Breast epithelium (tissue), 4 donors: ENCODE measurements at regions not wholly inside any gene's neighbourhood (a gene's known extent, or its start where the extent isn't known, plus 50 kb on each side); places are given as distances from the start of the nearest gene placed in this dataset.

Experiments used
- DNase-seq, 2 donors: peaks; one replicate each; pipeline ENCODE4 v3.0.0-alpha.2; 2019; ENCODE audit warnings: low spot score in 2 of 2
- H3K27ac ChIP-seq, 2 donors: fragments of 200-600 bp; sonication (generic) in 1 of 2; one replicate each; pipeline ENCODE4 v1.5.1; 2016 to 2019; ENCODE audit warnings: mild to moderate bottlenecking in 1 of 2
- H3K27me3 ChIP-seq, 2 donors: fragments of 200-600 bp; sonication (generic) in 1 of 2; one replicate each; pipeline versions ENCODE4 v1.5.1 to v1.6.0; 2017 to 2019; ENCODE audit warnings: control low read depth in 1 of 2, mild to moderate bottlenecking in 1 of 2
- H3K36me3 ChIP-seq: fragments of 200-600 bp; one replicate; pipeline ENCODE4 v1.5.1; 2019
- H3K4me1 ChIP-seq, 2 donors: fragments of 200-600 bp; sonication (generic); one replicate each; pipeline ENCODE4 v1.5.1; 2016 to 2019; ENCODE audit warnings: control low read depth in 1 of 2
- H3K4me3 ChIP-seq, 3 donors: fragments of 200-600 bp; sonication (generic); 1 replicate in 2 of 3; 2 replicates in 1 of 3; pipeline ENCODE4 v1.5.1; 2016 to 2019; ENCODE audit warnings: mild to moderate bottlenecking in 3 of 3, moderate library complexity in 2 of 3
- H3K9me3 ChIP-seq, 2 donors: fragments of 200-600 bp; sonication (generic) in 1 of 2; one replicate each; pipeline ENCODE4 v1.5.1; 2016 to 2019; ENCODE audit warnings: control low read depth in 1 of 2
- POLR2A ChIP-seq: fragments of 450-650 bp; IDR thresholded peaks from one replicate; pipeline ENCODE4 v1.6.1; 2016; ENCODE audit warnings: antibody characterized with exemption, mild to moderate bottlenecking, moderate library complexity
- POLR2AphosphoS5 ChIP-seq, 3 donors: sonication (generic); formaldehyde crosslinking; IDR thresholded peaks; one replicate each; pipeline ENCODE4 v1.6.1; 2017; ENCODE audit warnings: antibody characterized with exemption in 3 of 3
- intact Hi-C: fragments of 100-400 bp; cut with DNase I; formaldehyde crosslinking; loops from one replicate; pipeline ENCODE4 v1.15.1; 2023; ENCODE audit warnings: low total_unique reads
- TF ChIP-seq, protein P1 (sequence below), 3 donors: fragments of 450-650 bp; IDR thresholded peaks; one replicate each; pipeline ENCODE4 v1.5.1; 2016 to 2017; ENCODE audit warnings: antibody characterized with exemption in 3 of 3, mild to moderate bottlenecking in 3 of 3, moderate library complexity in 3 of 3

DNA sequence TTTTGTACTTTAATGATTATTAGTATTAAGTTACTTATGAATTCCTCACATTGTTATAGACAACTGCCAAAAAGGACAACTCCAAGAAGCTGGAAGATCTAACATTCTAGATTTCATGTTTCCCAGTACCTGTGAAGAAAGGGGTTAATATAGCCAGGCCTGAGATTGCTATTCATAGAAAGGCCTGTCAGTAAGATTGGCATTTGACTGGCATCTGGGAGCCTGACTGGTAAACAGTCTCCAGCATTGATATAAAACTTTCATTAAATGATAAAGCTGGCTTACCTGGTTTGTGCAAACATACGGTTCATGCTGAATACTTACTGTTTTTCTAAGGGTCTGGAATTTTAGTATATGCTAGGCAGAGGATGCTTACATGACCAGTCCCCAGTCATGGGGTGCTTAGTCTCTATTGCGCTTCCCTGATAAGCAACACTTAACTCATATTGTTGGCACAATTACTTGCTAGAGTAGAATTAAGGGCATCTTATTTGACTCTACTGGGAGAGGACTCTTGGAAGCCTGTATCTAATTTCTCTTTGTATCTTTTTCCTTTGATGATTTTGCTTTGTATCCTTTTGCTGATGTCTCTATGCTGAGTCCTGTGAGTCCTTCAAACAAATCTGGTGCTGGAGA, 340.4 kb upstream of the SEMA6A start:
- Histone ChIP-seq H3K36me3 (no peaks in the 10 kb centered on the region), H3K4me3 (no peak overlapping the region), H3K27me3 (no peaks in the 10 kb centered on the region), H3K9me3 (no peaks in the 10 kb centered on the region), H3K27ac (no peak overlapping the region), H3K4me1 (no peaks in the 10 kb centered on the region)
- intact Hi-C loops: no loop called here
- TF ChIP-seq, protein P1, sequence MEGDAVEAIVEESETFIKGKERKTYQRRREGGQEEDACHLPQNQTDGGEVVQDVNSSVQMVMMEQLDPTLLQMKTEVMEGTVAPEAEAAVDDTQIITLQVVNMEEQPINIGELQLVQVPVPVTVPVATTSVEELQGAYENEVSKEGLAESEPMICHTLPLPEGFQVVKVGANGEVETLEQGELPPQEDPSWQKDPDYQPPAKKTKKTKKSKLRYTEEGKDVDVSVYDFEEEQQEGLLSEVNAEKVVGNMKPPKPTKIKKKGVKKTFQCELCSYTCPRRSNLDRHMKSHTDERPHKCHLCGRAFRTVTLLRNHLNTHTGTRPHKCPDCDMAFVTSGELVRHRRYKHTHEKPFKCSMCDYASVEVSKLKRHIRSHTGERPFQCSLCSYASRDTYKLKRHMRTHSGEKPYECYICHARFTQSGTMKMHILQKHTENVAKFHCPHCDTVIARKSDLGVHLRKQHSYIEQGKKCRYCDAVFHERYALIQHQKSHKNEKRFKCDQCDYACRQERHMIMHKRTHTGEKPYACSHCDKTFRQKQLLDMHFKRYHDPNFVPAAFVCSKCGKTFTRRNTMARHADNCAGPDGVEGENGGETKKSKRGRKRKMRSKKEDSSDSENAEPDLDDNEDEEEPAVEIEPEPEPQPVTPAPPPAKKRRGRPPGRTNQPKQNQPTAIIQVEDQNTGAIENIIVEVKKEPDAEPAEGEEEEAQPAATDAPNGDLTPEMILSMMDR (IDR thresholded peaks at IDR 0.05): no peak
- TF ChIP-seq POLR2AphosphoS5 (IDR thresholded peaks at IDR 0.05): no peak
- TF ChIP-seq POLR2A: no peak
- no peak for DNase-seq

DNA sequence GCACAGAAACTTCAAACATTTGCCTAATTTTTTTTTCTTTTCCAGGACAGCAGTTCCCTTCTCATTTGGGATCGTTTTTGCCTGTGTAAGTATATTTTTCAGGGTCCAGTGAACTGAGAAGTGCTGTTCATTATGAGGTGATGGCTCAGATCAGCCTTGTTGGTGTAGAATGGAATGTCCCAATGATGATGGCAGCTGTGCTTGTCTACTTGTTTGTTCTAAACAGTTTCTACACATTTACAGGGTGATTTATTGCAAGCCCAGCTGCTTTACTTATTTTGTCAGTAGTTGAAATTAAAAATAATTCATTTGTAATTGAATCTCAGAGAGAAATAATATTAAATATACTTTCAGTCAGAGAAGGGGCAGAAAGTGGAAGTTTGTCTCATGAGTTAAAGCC, 337.6 kb upstream of the SEMA6A start:
- no peaks in the 10 kb centered on the region for H3K4me1 ChIP-seq
- no peaks in the 10 kb centered on the region for H3K27me3 ChIP-seq
- H3K4me3 ChIP-seq: no peak overlapping the region
- intact Hi-C loops: no loop called here
- H3K36me3 ChIP-seq: no peaks in the 10 kb centered on the region
- DNase-seq: no peak
- TF ChIP-seq POLR2A: no peak
- TF ChIP-seq POLR2AphosphoS5 (IDR thresholded peaks at IDR 0.05): no peak
- TF ChIP-seq, protein P1 (IDR thresholded peaks at IDR 0.05): no peak
- no peaks in the 10 kb centered on the region for H3K9me3 ChIP-seq
- H3K27ac ChIP-seq: no peak overlapping the region

DNA sequence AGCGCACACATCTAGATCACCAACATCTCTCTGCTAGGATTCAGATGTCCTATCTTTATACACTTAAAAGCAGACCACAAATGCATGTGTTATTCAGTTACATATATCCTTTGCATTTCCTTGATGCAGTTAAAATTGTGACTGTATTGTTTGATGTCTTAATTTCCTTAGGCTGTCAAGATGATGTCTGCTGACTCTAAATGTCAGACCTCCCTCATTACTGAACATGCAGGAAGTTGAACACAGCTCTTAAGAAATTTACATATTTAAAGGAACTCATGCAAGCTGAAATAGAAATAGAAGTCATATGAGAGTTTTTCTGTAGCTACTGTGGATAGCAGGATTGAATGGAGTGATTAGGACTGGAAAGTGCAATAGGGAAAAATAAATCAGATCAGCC, 336.5 kb upstream of the SEMA6A start:
- no peak for DNase-seq
- Histone ChIP-seq H3K27ac (no peak overlapping the region), H3K4me1 (no peaks in the 10 kb centered on the region), H3K36me3 (no peaks in the 10 kb centered on the region), H3K27me3 (no peaks in the 10 kb centered on the region), H3K9me3 (no peaks in the 10 kb centered on the region), H3K4me3 (no peak overlapping the region)
- intact Hi-C loops: no loop called here
- no peak for TF ChIP-seq POLR2AphosphoS5 (IDR thresholded peaks at IDR 0.05)
- TF ChIP-seq, protein P1 (IDR thresholded peaks at IDR 0.05): no peak
- no peak for TF ChIP-seq POLR2A

DNA sequence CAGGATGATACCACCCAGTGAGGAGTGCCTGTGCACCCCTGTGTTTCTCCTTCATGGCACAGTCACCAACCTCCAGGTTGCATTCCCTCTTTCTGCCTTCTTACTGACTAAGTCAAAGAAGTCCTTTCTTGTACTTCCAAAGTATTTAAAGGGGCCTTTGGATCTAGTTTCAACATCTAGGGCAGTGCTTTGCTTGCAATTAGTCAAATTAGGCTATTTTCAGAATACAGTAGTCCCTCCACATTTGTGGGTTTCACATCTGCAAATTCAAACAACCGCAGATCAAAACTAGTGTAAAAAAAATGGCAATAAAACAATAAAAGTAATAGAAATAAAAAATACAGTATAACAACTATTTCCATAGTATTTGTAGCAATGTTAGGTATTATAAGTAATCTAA, 333.9 kb upstream of the SEMA6A start:
- Histone ChIP-seq H3K4me3 (no peak overlapping the region), H3K9me3 (no peaks in the 10 kb centered on the region), H3K27me3 (no peaks in the 10 kb centered on the region), H3K27ac (no peak overlapping the region), H3K4me1 (no peaks in the 10 kb centered on the region), H3K36me3 (no peaks in the 10 kb centered on the region)
- no peak for DNase-seq
- TF ChIP-seq POLR2AphosphoS5 (IDR thresholded peaks at IDR 0.05) (no peak), POLR2A (no peak)
- TF ChIP-seq, protein P1 (IDR thresholded peaks at IDR 0.05): no peak
- intact Hi-C loops: no loop called here

DNA sequence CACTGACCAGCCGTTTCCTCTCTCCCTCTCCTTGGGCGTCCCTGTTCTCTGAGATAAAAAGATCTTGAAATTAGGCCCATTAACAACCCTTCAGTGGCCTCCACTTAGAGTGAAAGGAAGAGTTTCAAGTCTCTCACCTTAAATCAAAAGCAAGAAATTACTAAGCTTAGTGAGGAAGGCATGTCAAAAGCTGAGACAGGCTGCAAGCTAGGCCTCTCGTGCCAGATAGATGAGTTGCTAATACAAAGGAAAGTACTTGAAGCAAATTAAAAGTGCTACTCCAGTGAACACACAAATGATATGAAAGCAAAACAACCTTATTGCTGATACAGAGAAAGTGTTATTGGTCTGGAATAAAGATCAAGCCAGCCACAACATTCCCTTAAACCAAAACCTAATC, 331.3 kb upstream of the SEMA6A start:
- Histone ChIP-seq H3K4me1 (no peaks in the 10 kb centered on the region), H3K9me3 (no peaks in the 10 kb centered on the region), H3K36me3 (no peaks in the 10 kb centered on the region), H3K27me3 (no peaks in the 10 kb centered on the region), H3K4me3 (no peak overlapping the region), H3K27ac (no peak overlapping the region)
- intact Hi-C loops: no loop called here
- no peak for DNase-seq
- TF ChIP-seq, protein P1 (IDR thresholded peaks at IDR 0.05): no peak
- no peak for TF ChIP-seq POLR2AphosphoS5 (IDR thresholded peaks at IDR 0.05)
- TF ChIP-seq POLR2A: no peak
